ENCODE measurements at regions not wholly inside any gene's neighbourhood (a gene's known extent, or its start where the extent isn't known, plus 50 kb on each side); places are given as distances from the start of the nearest gene placed in this dataset.

- Histone ChIP-seq H2BK20ac (ENCODE audit: low read depth, low read length, poor library complexity, severe bottlenecking) (no peak overlapping the region), H3K79me2 (ENCODE audit: insufficient read depth, low read length) (no peaks in the 10 kb centered on the region), H4K8ac (replicated peaks; ENCODE audit: insufficient read length, low read depth, low read length) (no peak overlapping the region), H3K79me1 (ENCODE audit: insufficient read depth, low read depth, low read length, poor library complexity, severe bottlenecking) (no peaks in the 10 kb centered on the region), H4K91ac (ENCODE audit: insufficient read length, low read depth, low read length) (no peak overlapping the region), H3K9me3 (ENCODE audit: control insufficient read depth, low read depth, low read length) (no peaks in the 10 kb centered on the region), H2BK15ac (ENCODE audit: low read depth, low read length) (no peak overlapping the region), H3K23me2 (ENCODE audit: insufficient read length, low read depth, low read length, poor library complexity, severe bottlenecking) (no peaks in the 10 kb centered on the region), H4K20me1 (ENCODE audit: control insufficient read depth, insufficient read depth, insufficient read length) (no peaks in the 10 kb centered on the region), H3K9ac (ENCODE audit: extremely low read depth, insufficient read length, low read length) (no peak overlapping the region), H2BK12ac (ENCODE audit: insufficient read length, low read depth, low read length) (no peak overlapping the region), H2AFZ (ENCODE audit: low read length) (no peak overlapping the region), H3K4me1 (ENCODE audit: insufficient read depth, low read length) (no peaks in the 10 kb centered on the region), H3K23ac (ENCODE audit: insufficient read length, low read depth, low read length) (no peak overlapping the region), H3K4me2 (ENCODE audit: insufficient read depth, insufficient read length, low read length) (no peak overlapping the region), H3K18ac (ENCODE audit: insufficient read length, low read depth, low read length) (no peak overlapping the region), H2AK5ac (ENCODE audit: insufficient read length, low read length) (no peak overlapping the region), H2BK120ac (ENCODE audit: low read depth, low read length, poor library complexity, severe bottlenecking) (no peak overlapping the region), H2BK5ac (ENCODE audit: insufficient read length, low read length) (no peak overlapping the region), H3K4ac (ENCODE audit: low read depth, low read length) (no peak overlapping the region), H3K27ac (ENCODE audit: insufficient read length, low read depth, low read length) (no peak overlapping the region), H3K56ac (ENCODE audit: insufficient read length, low read depth, low read length) (no peak overlapping the region), H4K5ac (ENCODE audit: insufficient read length, low read depth, low read length) (no peak overlapping the region), H3K27me3 (ENCODE audit: insufficient read depth, low read length) (no peaks in the 10 kb centered on the region), H3T11ph (ENCODE audit: low read length) (no peak overlapping the region), H3K14ac (ENCODE audit: insufficient read depth, low read length) (no peak overlapping the region)
- no peaks in the 10 kb centered on the region; a peak in 1 of 5 replicates for H3K9me3 Mint-ChIP-seq
- H3K27me3 Mint-ChIP-seq (ENCODE audit: low read depth): peaks cover 25% of the 10 kb centered on the region
- H3K4me3 Mint-ChIP-seq: no peak overlapping the region
- no peaks in the 10 kb centered on the region for H3K4me1 Mint-ChIP-seq
- WGBS (ENCODE audit: extremely low coverage, insufficient read length, low lambda C conversion rate): no CpG with 5 or more reads among the region's 8 CpGs
- H3K36me3 Mint-ChIP-seq (ENCODE audit: insufficient read depth in 1 of 3, low read depth in 3 of 3): no peaks in the 10 kb centered on the region
- DNase-seq: no peak
- H3K27ac Mint-ChIP-seq: no peak overlapping the region
- TF ChIP-seq CTCF (conservative IDR thresholded peaks at IDR 0.05): no peak
These were observed 94.8 kb downstream of the ABHD5 start for GRCh38 chr3:43785551-43785950.

All from H9 (cell line).